MM.1S (cell line): ENCODE measurements at regions not wholly inside any gene's neighbourhood (a gene's known extent, or its start where the extent isn't known, plus 50 kb on each side); places are given as distances from the start of the nearest gene placed in this dataset.

ENCODE experiments used
- EZH2 ChIP-seq: fragments of 300-600 bp; sonication (generic); optimal IDR thresholded peaks from 2 replicates; pipeline ENCODE3; 2017; ENCODE audit warnings: low read depth, mild to moderate bottlenecking, antibody characterized with exemption, low read length, mixed read lengths
- EZH2phosphoT487 ChIP-seq: fragments of 300-600 bp; sonication (generic); IDR thresholded peaks from 2 replicates; pipeline ENCODE4 v1.6.1; 2018; ENCODE audit warnings: antibody characterized with exemption, low read length
- TF ChIP-seq, protein P1 (sequence below): fragments of 300-600 bp; sonication (generic); IDR thresholded peaks from 2 replicates; pipeline ENCODE4 v1.5.1; 2016; ENCODE audit warnings: antibody characterized with exemption, low read length, mixed read lengths

DNA sequence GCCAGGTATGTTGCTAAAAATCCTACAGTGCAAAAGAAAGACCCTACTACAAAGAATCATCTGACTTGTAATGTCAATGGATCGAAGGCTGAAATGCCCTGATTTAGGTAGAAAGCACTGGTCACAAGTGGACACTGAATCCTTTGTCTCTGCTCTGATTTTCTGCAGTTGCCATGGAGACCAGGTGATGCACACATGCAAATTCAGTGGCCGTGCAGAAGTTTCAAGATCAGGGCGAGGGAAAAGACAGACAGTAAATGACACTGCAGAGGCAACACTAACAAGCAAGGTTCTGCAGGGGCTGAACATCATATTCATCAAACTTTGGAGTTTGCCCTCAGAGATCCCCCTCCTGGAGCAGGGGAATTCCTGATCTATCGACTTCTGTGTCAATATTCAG is 370.3 kb upstream of the TMEM132C start:
- TF ChIP-seq, protein P1, sequence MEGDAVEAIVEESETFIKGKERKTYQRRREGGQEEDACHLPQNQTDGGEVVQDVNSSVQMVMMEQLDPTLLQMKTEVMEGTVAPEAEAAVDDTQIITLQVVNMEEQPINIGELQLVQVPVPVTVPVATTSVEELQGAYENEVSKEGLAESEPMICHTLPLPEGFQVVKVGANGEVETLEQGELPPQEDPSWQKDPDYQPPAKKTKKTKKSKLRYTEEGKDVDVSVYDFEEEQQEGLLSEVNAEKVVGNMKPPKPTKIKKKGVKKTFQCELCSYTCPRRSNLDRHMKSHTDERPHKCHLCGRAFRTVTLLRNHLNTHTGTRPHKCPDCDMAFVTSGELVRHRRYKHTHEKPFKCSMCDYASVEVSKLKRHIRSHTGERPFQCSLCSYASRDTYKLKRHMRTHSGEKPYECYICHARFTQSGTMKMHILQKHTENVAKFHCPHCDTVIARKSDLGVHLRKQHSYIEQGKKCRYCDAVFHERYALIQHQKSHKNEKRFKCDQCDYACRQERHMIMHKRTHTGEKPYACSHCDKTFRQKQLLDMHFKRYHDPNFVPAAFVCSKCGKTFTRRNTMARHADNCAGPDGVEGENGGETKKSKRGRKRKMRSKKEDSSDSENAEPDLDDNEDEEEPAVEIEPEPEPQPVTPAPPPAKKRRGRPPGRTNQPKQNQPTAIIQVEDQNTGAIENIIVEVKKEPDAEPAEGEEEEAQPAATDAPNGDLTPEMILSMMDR, result no peak
- TF ChIP-seq EZH2, result no peak
- TF ChIP-seq EZH2phosphoT487, result no peak
